Liver (tissue), 3 donors: ENCODE measurements at regions not wholly inside any gene's neighbourhood (a gene's known extent, or its start where the extent isn't known, plus 50 kb on each side); places are given as distances from the start of the nearest gene placed in this dataset.

ENCODE experiments used
- FOXA1 ChIP-seq: IDR thresholded peaks from 2 replicates; pipeline ENCODE4 v1.6.1; 2016; ENCODE audit warnings: antibody characterized with exemption
- JUND ChIP-seq, 2 donors: IDR thresholded peaks; 2 replicates each; pipeline ENCODE4 v1.6.1; 2016; ENCODE audit warnings: antibody characterized with exemption in 2 of 2
- RAD21 ChIP-seq, 2 donors: IDR thresholded peaks; 2 replicates each; pipeline ENCODE4 v1.6.1; 2016; ENCODE audit warnings: antibody characterized with exemption in 2 of 2, mild to moderate bottlenecking in 2 of 2
- TF ChIP-seq, protein P1 (sequence below): fragments of 150-350 bp; IDR thresholded peaks from 2 replicates; pipeline ENCODE4 v1.5.1; 2017; ENCODE audit warnings: improper control_type of control experiment, low read depth, low read length; ENCODE audit not compliant: missing input control
- donor health status: healthy.
- donor health status: healthy.

- TF ChIP-seq FOXA1 (no peak), JUND (IDR thresholded peaks at IDR 0.05) (no peak), RAD21 (IDR thresholded peaks at IDR 0.05) (no peak)
- TF ChIP-seq, protein P1, sequence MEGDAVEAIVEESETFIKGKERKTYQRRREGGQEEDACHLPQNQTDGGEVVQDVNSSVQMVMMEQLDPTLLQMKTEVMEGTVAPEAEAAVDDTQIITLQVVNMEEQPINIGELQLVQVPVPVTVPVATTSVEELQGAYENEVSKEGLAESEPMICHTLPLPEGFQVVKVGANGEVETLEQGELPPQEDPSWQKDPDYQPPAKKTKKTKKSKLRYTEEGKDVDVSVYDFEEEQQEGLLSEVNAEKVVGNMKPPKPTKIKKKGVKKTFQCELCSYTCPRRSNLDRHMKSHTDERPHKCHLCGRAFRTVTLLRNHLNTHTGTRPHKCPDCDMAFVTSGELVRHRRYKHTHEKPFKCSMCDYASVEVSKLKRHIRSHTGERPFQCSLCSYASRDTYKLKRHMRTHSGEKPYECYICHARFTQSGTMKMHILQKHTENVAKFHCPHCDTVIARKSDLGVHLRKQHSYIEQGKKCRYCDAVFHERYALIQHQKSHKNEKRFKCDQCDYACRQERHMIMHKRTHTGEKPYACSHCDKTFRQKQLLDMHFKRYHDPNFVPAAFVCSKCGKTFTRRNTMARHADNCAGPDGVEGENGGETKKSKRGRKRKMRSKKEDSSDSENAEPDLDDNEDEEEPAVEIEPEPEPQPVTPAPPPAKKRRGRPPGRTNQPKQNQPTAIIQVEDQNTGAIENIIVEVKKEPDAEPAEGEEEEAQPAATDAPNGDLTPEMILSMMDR, result no peak
Observed at GRCh38 chr2:71749671-71750101, 296.3 kb downstream of the DYSF start.
